GM12874 (cell line): ENCODE measurements at regions not wholly inside any gene's neighbourhood (a gene's known extent, or its start where the extent isn't known, plus 50 kb on each side); places are given as distances from the start of the nearest gene placed in this dataset.

ENCODE experiments used
- CTCF ChIP-seq: IDR thresholded peaks from 2 replicates; pipeline ENCODE4 v1.5.1; 2011; ENCODE audit warnings: low read depth, mild to moderate bottlenecking, control low read depth, low read length, moderate library complexity; ENCODE audit not compliant: insufficient read depth

DNA sequence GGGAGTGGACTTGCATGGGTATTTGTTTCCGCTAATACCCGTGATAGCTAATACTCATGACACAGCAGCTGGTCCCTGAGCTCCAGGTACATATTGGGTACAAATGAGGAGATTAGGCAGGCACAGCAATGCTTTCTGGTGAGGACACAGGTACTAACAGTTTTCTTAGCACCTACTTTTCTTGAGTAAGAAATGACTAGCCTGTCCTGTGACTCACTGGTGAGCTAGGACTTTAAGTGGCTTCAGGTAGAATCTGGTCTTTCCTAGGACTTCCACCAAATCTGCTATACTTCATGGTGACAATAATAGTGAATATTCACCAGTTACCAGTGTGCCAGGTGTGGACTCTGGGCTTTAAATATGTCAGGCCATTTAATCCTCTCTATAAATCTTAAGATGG is 407.4 kb upstream of the NR3C2 start:
- no peak for TF ChIP-seq CTCF

GRCh38 chr4:148847544-148848255 is 405.5 kb upstream of the NR3C2 start:
- no peak for TF ChIP-seq CTCF

GRCh38 chr4:148845609-148846008 is 403.4 kb upstream of the NR3C2 start:
- TF ChIP-seq CTCF, result no peak

DNA sequence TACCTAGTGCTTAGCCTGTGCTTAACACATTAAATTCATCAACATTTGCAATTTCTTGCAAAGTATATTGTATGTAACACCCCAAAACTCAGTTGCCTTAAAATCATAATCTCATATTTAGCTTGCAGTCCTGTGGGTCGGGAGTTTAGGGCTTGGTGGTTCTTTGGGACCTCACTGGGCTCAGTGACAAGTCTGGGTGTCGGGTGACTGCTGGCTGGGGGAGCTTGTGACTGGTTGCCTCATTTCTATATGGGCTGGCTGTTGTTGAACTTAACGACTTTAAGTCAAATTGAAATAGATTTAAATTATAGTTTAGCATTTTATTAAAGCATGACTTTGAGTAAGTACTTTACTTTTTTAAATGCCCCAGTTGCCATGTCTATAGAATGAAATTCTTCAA is 401.4 kb upstream of the NR3C2 start:
- TF ChIP-seq CTCF, result no peak

DNA sequence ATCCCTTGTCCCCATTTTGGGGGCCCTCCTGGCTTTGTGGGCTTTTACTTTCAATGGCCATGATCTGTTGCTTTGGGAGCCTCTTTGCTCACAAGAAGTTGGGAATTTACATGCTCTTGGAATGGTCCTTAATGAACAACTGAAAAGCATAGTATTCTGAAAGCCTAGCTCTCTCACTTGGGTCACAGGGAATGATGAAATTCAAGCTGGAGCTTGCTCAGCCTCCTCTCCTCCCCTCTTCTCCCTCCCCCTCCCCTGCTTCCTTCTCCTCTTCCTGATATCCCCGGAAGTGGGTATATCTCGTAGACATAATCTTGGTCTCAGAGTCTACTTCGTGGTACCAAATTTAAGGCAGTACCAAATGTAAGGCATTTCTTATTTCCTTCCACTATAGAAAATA is 400.6 kb upstream of the NR3C2 start:
- TF ChIP-seq CTCF, result no peak

DNA sequence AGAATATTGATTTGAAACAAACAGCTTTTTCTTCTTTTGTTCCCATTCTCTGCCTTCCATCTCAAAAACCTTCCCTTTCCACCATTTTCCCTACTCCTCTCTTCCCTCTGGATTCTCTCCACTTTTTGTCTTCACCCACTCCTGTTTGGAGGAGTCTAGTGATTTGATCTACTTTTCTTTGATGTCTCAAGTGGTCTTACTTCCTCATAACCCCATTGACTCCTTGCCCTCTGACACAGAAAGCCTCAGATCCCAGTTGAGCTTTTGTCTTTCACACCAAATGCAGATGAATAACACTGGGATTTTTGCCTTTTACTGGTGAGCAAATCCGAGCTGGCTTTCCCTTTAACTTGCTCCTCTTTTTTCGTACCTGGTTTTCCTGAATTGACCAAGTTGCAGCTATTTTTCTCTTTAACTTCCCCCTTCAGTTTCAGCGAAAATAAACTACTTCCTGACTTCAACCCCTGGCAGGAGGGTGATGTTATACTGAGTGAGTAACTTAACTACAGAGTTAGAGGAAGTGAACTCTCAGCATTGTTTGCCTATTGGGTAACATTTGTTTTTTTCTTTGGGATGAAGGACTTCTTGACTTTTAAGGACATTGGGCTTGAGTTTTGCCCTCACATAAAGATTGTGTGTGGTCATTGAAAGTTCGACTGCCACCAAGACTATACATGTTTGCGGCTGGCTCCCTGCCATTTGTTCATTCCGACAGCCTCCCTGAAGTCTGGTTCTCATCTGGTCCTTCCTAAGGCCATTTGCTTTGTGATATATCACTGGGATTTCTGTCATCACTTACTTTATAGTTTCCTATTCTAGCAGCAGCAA is 392.8 kb upstream of the NR3C2 start:
- no peak for TF ChIP-seq CTCF

DNA sequence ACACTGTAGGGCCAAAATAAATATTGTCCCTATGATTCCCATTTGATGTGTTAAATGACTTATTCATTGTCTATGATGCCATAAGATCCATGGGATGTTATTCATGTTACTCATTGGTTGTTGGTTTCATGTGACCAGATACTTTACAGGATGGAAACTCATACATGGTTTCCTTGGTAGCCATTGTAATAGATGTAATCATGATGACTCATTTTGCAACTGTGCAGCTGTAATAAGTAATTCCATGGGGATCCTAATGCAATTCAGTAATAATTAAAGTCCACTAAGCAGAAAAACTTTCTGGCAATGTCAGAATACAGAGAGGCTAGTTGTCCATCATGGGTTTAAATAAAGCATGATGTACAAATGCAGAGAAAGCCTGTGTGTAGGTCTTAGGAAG is 389.7 kb upstream of the NR3C2 start:
- TF ChIP-seq CTCF, result no peak
